ENCODE measurements at regions not wholly inside any gene's neighbourhood (a gene's known extent, or its start where the extent isn't known, plus 50 kb on each side); places are given as distances from the start of the nearest gene placed in this dataset.

GRCh38 chr4:84221704-84222103, 277.4 kb downstream of the NKX6-1 start:
- TF ChIP-seq PAX5 (IDR thresholded peaks at IDR 0.05; ENCODE audit: insufficient read depth, low read length, severe bottlenecking): no peak
- no peak for TF ChIP-seq POLR2AphosphoS5 (IDR thresholded peaks at IDR 0.05; ENCODE audit: low read depth, low read length)
- no peak for TF ChIP-seq POLR2A (IDR thresholded peaks at IDR 0.05; ENCODE audit: low read depth, low read length)
- TF ChIP-seq TAF1 (IDR thresholded peaks at IDR 0.05; ENCODE audit: low read depth, low read length): no peak
- TF ChIP-seq SPI1 (IDR thresholded peaks at IDR 0.05; ENCODE audit: low read depth, low read length): no peak
- no peak for TF ChIP-seq POU2F2 (IDR thresholded peaks at IDR 0.05; ENCODE audit: low read depth, low read length)
